ENCODE measurements at regions not wholly inside any gene's neighbourhood (a gene's known extent, or its start where the extent isn't known, plus 50 kb on each side); places are given as distances from the start of the nearest gene placed in this dataset.

DNA sequence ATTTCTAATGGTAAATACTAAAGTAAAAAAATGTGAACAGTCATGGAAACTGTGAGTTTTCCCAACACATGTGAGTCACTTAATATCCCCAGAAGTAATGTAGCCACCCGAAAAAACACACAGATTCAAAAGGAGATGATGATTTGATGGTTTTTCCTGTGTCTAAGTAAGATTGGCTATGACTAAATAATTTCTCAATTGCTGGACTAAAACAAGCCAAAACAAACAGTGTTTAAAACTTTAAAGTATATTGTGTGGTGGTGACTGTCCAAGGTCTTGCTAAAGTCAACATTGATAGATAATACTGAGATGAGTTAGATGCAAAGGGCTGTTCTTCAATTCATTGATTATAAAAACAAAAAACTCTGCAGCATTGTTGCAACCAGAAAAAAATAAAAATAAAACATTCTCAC lies 89.6 kb upstream of the SOX5 start:
- TF ChIP-seq CTCF (IDR thresholded peaks at IDR 0.05) (no peak), EZH2 (IDR thresholded peaks at IDR 0.05) (no peak), EZH2phosphoT487 (IDR thresholded peaks at IDR 0.05) (no peak)

Data from neural progenitor cell (in vitro differentiated cells).